HEK293 (cell line): ENCODE measurements at regions not wholly inside any gene's neighbourhood (a gene's known extent, or its start where the extent isn't known, plus 50 kb on each side); places are given as distances from the start of the nearest gene placed in this dataset.
A peak's percentile ranks its signal among the peaks of the same experiment; 100 is the strongest.

Experiments used
- CTCF ChIA-PET: fragments of 350-600 bp; formaldehyde crosslinking; extraction: SDS; loops from one replicate; lab custom pipeline; 2021; ENCODE audit warnings: antibody characterized with exemption; lab: Yijun Ruan, JAX
- POLR2A ChIA-PET: fragments of 300-600 bp; formaldehyde crosslinking; extraction: SDS; loops from one replicate; lab custom pipeline; 2020; ENCODE audit warnings: antibody characterized with exemption, inconsistent platforms; lab: Yijun Ruan, JAX
- H3K27ac ChIP-seq: fragments of 200-500 bp; sonication (Bioruptor generic); 2 replicates; pipeline ENCODE4 v1.5.1; 2014; ENCODE audit warnings: low read depth, low read length, control low read depth, inconsistent platforms; ENCODE audit errors: extremely low read depth
- H3K36me3 ChIP-seq, 2 experiments: fragments of 200-500 bp in 1 of 2; sonication (Bioruptor generic) in 1 of 2; 1 replicate in 1 of 2; 2 replicates in 1 of 2; pipeline ENCODE4 v1.5.1; 2014 to 2017; ENCODE audit warnings: inconsistent platforms in 2 of 2, low read length in 2 of 2; ENCODE audit not compliant: control insufficient read depth in 2 of 2, insufficient read depth in 1 of 2
- H3K4me1 ChIP-seq: fragments of 200-500 bp; sonication (Bioruptor generic); 2 replicates; pipeline ENCODE4 v1.5.1; 2014; ENCODE audit warnings: mild to moderate bottlenecking, low read length, inconsistent platforms; ENCODE audit not compliant: control insufficient read depth, insufficient read depth
- H3K4me3 ChIP-seq: 2 replicates; pipeline ENCODE4 v1.5.1; 2011; ENCODE audit warnings: low read depth, mild to moderate bottlenecking, control low read depth, low read length, moderate library complexity
- H3K9me3 ChIP-seq: fragments of 200-500 bp; sonication (Bioruptor generic); 2 replicates; pipeline ENCODE4 v1.5.1; 2014; ENCODE audit warnings: low read depth, low read length, inconsistent platforms; ENCODE audit not compliant: control insufficient read depth, insufficient read depth
- GFI1B ChIP-seq: fragments of 450-650 bp; formaldehyde crosslinking; IDR thresholded peaks from 2 replicates; pipeline ENCODE4 v1.5.1; 2016; ENCODE audit warnings: missing biosample characterization, missing genetic modification characterization
- KLF9 ChIP-seq: fragments of 450-650 bp; formaldehyde crosslinking; IDR thresholded peaks from 2 replicates; pipeline ENCODE4 v1.5.1; 2016; ENCODE audit warnings: missing biosample characterization, missing genetic modification characterization, low read depth
- SP2 ChIP-seq: fragments of 450-650 bp; formaldehyde crosslinking; IDR thresholded peaks from 2 replicates; pipeline ENCODE4 v1.5.1; 2016; ENCODE audit warnings: missing biosample characterization, missing genetic modification characterization
- ZBTB17 ChIP-seq: fragments of 450-650 bp; formaldehyde crosslinking; IDR thresholded peaks from 2 replicates; pipeline ENCODE4 v1.5.1; 2016; ENCODE audit warnings: missing biosample characterization, missing genetic modification characterization
- ZBTB20 ChIP-seq: fragments of 450-650 bp; formaldehyde crosslinking; IDR thresholded peaks from 2 replicates; pipeline ENCODE4 v1.5.1; 2016; ENCODE audit warnings: missing biosample characterization, missing genetic modification characterization
- ZBTB26 ChIP-seq: fragments of 450-650 bp; formaldehyde crosslinking; optimal IDR thresholded peaks from 2 replicates; pipeline ENCODE3; 2016; ENCODE audit warnings: missing biosample characterization, mild to moderate bottlenecking, missing genetic modification characterization
- ZNF146 ChIP-seq: fragments of 450-650 bp; formaldehyde crosslinking; IDR thresholded peaks from 2 replicates; pipeline ENCODE4 v1.5.1; 2016; ENCODE audit warnings: missing biosample characterization, missing genetic modification characterization
- ZNF175 ChIP-seq: fragments of 450-650 bp; formaldehyde crosslinking; IDR thresholded peaks from 2 replicates; pipeline ENCODE4 v1.5.1; 2016; ENCODE audit warnings: missing biosample characterization, missing genetic modification characterization
- ZNF221 ChIP-seq: fragments of 450-650 bp; formaldehyde crosslinking; IDR thresholded peaks from 2 replicates; pipeline ENCODE4 v1.5.1; 2017; ENCODE audit warnings: missing biosample characterization, missing genetic modification characterization, borderline replicate concordance
- ZNF26 ChIP-seq: fragments of 450-650 bp; formaldehyde crosslinking; IDR thresholded peaks from 2 replicates; pipeline ENCODE4 v1.5.1; 2016; ENCODE audit warnings: missing biosample characterization, missing genetic modification characterization
- ZNF266 ChIP-seq: fragments of 450-650 bp; formaldehyde crosslinking; IDR thresholded peaks from 2 replicates; pipeline ENCODE4 v1.5.1; 2016; ENCODE audit warnings: missing biosample characterization, missing genetic modification characterization, low read depth
- ZNF341 ChIP-seq: fragments of 450-650 bp; formaldehyde crosslinking; IDR thresholded peaks from 2 replicates; pipeline ENCODE4; 2016; ENCODE audit warnings: low read depth, missing biosample characterization, missing genetic modification characterization
- ZNF514 ChIP-seq: fragments of 450-650 bp; formaldehyde crosslinking; IDR thresholded peaks from 2 replicates; pipeline ENCODE4 v1.5.1; 2016; ENCODE audit warnings: missing biosample characterization, missing genetic modification characterization
- ZNF518A ChIP-seq: fragments of 450-650 bp; formaldehyde crosslinking; conservative IDR thresholded peaks from 2 replicates; pipeline ENCODE4 v1.5.1; 2016; ENCODE audit warnings: low read depth, missing biosample characterization, missing genetic modification characterization
- ZNF544 ChIP-seq: fragments of 450-650 bp; formaldehyde crosslinking; IDR thresholded peaks from 2 replicates; pipeline ENCODE4 v1.5.0; 2017; ENCODE audit warnings: missing biosample characterization, missing genetic modification characterization
- ZNF561 ChIP-seq: fragments of 450-650 bp; IDR thresholded peaks from 2 replicates; pipeline ENCODE4 v1.5.1; 2018; ENCODE audit warnings: missing biosample characterization, missing genetic modification characterization, borderline replicate concordance
- ZNF571 ChIP-seq: fragments of 450-650 bp; formaldehyde crosslinking; IDR thresholded peaks from 2 replicates; pipeline ENCODE4 v1.5.0; 2017; ENCODE audit warnings: missing biosample characterization, missing genetic modification characterization
- ZNF585B ChIP-seq: fragments of 450-650 bp; formaldehyde crosslinking; IDR thresholded peaks from 2 replicates; pipeline ENCODE4 v1.5.1; 2016; ENCODE audit warnings: missing biosample characterization, missing genetic modification characterization
- ZNF670 ChIP-seq: fragments of 450-650 bp; formaldehyde crosslinking; IDR thresholded peaks from 2 replicates; pipeline ENCODE4 v1.5.1; 2016; ENCODE audit warnings: missing biosample characterization, missing genetic modification characterization, low read depth
- ZNF707 ChIP-seq: fragments of 450-650 bp; formaldehyde crosslinking; IDR thresholded peaks from 2 replicates; pipeline ENCODE4 v1.5.1; 2016; ENCODE audit warnings: missing biosample characterization, missing genetic modification characterization
- ZNF76 ChIP-seq: fragments of 450-650 bp; formaldehyde crosslinking; IDR thresholded peaks from 2 replicates; pipeline ENCODE4; 2016; ENCODE audit warnings: low read depth, missing biosample characterization, missing genetic modification characterization, borderline replicate concordance
- TF ChIP-seq, protein P1 (sequence below): fragments of 450-650 bp; formaldehyde crosslinking; IDR thresholded peaks from 2 replicates; pipeline ENCODE4 v1.5.1; 2016; ENCODE audit warnings: missing biosample characterization, missing genetic modification characterization

DNA sequence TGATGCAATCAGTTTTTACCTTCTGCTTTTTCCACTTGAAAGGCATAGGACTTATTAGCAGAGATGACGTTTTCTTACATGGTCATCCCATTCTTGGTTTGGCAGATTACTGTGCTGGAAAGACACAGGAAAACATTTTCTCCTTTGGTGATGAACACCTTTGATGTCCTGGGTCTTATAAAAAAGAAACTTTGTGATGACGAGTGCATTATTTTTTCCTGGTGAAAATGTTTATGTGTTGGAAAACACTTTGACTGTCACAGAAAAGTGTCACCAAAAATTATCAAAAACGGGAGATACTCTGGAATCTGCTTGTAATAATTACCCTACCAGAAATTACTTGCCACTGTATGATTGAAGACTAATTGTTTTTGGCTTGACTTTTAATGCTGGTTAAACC is 2020.9 kb downstream of the MAT2B start (continued):
- no peak for TF ChIP-seq ZNF518A

DNA sequence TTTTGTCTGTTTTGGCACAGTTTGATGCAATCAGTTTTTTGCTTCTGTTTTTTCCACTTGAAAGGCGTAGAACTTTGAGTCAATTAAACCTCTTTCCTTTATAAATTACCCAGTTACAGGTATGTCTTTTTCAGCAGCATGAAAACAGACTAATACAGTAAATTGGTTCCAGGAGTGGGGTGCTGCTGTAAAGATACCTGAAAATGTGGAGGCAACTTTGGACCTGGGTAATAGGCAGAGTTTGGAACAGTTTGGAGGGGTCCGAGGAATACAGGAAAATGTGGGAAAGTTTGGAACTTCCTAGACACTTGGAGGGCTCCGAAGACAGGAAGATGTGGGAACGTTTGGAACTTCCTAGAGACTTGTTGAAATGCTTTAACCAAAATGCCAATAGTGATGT is 2022.2 kb downstream of the MAT2B start:
- TF ChIP-seq ZNF76 (tag by site-specific recombination) (no peak), ZNF707 (tag by site-specific recombination) (peak; percentile 68)
- ChIA-PET CTCF (no interaction called here), POLR2A (no interaction called here)
- Histone ChIP-seq H3K36me3 (no peaks in the 10 kb centered on the region), H3K4me3 (no peak overlapping the region), H3K4me1 (no peaks in the 10 kb centered on the region), H3K9me3 (no peaks in the 10 kb centered on the region), H3K27ac (no peak overlapping the region)

DNA sequence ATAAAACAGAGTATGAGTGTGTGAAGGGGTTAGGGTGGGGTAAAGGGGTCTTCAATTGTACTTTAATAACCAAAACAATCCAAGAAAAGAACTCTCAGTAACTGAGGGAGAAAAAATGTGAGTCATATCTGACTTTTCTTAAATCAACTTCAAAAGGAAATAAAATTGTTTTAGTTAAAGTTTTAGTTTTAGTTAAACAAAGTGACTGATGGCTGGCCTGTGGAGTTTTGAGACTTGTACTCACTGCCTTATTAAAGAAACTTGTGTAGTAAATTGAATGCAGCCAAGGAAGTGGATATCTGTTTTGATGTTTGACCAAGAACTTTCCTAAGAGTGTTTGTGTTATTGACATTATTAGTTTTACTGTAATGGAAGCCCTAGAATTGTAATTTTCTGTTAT is 2032.6 kb downstream of the MAT2B start:
- no peaks in the 10 kb centered on the region for H3K9me3 ChIP-seq
- ChIA-PET POLR2A (no interaction called here), CTCF (no interaction called here)
- no peak overlapping the region for H3K4me3 ChIP-seq
- H3K36me3 ChIP-seq = no peaks in the 10 kb centered on the region
- H3K4me1 ChIP-seq = no peaks in the 10 kb centered on the region
- no peak overlapping the region for H3K27ac ChIP-seq
- TF ChIP-seq SP2 (tag by site-specific recombination) = no peak
- TF ChIP-seq ZNF707 (tag by site-specific recombination) = no peak
- TF ChIP-seq GFI1B (tag by site-specific recombination) = no peak
- no peak for TF ChIP-seq ZNF266
- no peak for TF ChIP-seq KLF9 (tag by site-specific recombination)
- no peak for TF ChIP-seq ZNF146 (tag by site-specific recombination)
- no peak for TF ChIP-seq ZNF670 (tag by site-specific recombination)
- TF ChIP-seq ZBTB17 (tag by site-specific recombination) = no peak
- TF ChIP-seq ZNF544 (tag by site-specific recombination) = no peak
- no peak for TF ChIP-seq ZNF221 (tag by site-specific recombination)
- no peak for TF ChIP-seq ZBTB20 (tag by site-specific recombination)
- TF ChIP-seq, protein P1, sequence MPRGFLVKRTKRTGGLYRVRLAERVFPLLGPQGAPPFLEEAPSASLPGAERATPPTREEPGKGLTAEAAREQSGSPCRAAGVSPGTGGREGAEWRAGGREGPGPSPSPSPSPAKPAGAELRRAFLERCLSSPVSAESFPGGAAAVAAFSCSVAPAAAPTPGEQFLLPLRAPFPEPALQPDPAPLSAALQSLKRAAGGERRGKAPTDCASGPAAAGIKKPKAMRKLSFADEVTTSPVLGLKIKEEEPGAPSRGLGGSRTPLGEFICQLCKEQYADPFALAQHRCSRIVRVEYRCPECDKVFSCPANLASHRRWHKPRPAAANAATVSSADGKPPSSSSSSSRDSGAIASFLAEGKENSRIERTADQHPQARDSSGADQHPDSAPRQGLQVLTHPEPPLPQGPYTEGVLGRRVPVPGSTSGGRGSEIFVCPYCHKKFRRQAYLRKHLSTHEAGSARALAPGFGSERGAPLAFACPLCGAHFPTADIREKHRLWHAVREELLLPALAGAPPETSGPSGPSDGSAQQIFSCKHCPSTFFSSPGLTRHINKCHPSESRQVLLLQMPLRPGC = no peak
- no peak for TF ChIP-seq ZNF26
- no peak for TF ChIP-seq ZNF341 (tag by site-specific recombination)
- no peak for TF ChIP-seq ZNF571 (tag by site-specific recombination)
- TF ChIP-seq ZBTB26 (tag by site-specific recombination) = no peak
- TF ChIP-seq ZNF514 (tag by site-specific recombination) = no peak
- TF ChIP-seq ZNF561 (tag by site-specific recombination) = no peak
- TF ChIP-seq ZNF585B (tag by site-specific recombination) = no peak
- no peak for TF ChIP-seq ZNF175 (tag by site-specific recombination)
